Activated naive CD4-positive, alpha-beta T cell treated with anti-CD3 and anti-CD28 coated beads, Interleukin-2, amount 10 ng/mL, durations not matched to agents 7 days and 5 days (primary cell): ENCODE measurements at regions not wholly inside any gene's neighbourhood (a gene's known extent, or its start where the extent isn't known, plus 50 kb on each side); places are given as distances from the start of the nearest gene placed in this dataset.
"Not testable (repeated sequence)": the region's sequence is repeated elsewhere in the genome, so short reads cannot be mapped to it uniquely, and the experiment has no call there.

Experiments used
- CTCF ChIA-PET: fragments of 350-600 bp; sonication (Branson Sonifier 250); formaldehyde crosslinking; loops from one replicate; lab custom pipeline; 2021; ENCODE audit warnings: antibody characterized with exemption; lab: Charles Lee
- DNase-seq: peaks from one replicate; pipeline ENCODE4 v3.0.0-alpha.2; 2020
- H3K27ac Mint-ChIP-seq: one replicate; pipeline ENCODE4 v1.8.0; 2021; ENCODE audit warnings: mild to moderate bottlenecking, moderate library complexity, mixed read lengths
- H3K27me3 Mint-ChIP-seq: one replicate; pipeline ENCODE4 v1.8.0; 2021; ENCODE audit warnings: mild to moderate bottlenecking, mixed read lengths
- H3K36me3 Mint-ChIP-seq: one replicate; pipeline ENCODE4 v1.8.0; 2021; ENCODE audit warnings: mixed read lengths
- H3K4me1 Mint-ChIP-seq: one replicate; pipeline ENCODE4 v1.8.0; 2021; ENCODE audit warnings: mixed read lengths
- H3K4me3 Mint-ChIP-seq: one replicate; pipeline ENCODE4 v1.8.0; 2021; ENCODE audit warnings: mild to moderate bottlenecking, moderate library complexity, mixed read lengths
- H3K9me3 Mint-ChIP-seq: one replicate; pipeline ENCODE4 v1.8.0; 2021; ENCODE audit warnings: mixed read lengths

GRCh38 chr3:127084401-127084990, 101.6 kb downstream of the PLXNA1 start:
- DNase-seq: no peak
- Mint-ChIP-seq H3K4me1 (no peaks in the 10 kb centered on the region), H3K36me3 (no peaks in the 10 kb centered on the region), H3K9me3 (no peaks in the 10 kb centered on the region), H3K27ac (no peak overlapping the region), H3K4me3 (no peak overlapping the region), H3K27me3 (no peaks in the 10 kb centered on the region)
- CTCF ChIA-PET: no interaction called here

GRCh38 chr3:127085576-127085975, 102.7 kb downstream of the PLXNA1 start:
- H3K4me1 Mint-ChIP-seq: no peaks in the 10 kb centered on the region
- H3K9me3 Mint-ChIP-seq: no peaks in the 10 kb centered on the region
- DNase-seq: no peak
- H3K36me3 Mint-ChIP-seq: no peaks in the 10 kb centered on the region
- no peaks in the 10 kb centered on the region for H3K27me3 Mint-ChIP-seq
- CTCF ChIA-PET: no interaction called here
- no peak overlapping the region for H3K4me3 Mint-ChIP-seq
- no peak overlapping the region for H3K27ac Mint-ChIP-seq

GRCh38 chr3:127086591-127086990, 103.7 kb downstream of the PLXNA1 start:
- H3K4me3 Mint-ChIP-seq, H3K36me3 Mint-ChIP-seq, H3K9me3 Mint-ChIP-seq, CTCF ChIA-PET, H3K27me3 Mint-ChIP-seq, DNase-seq, H3K27ac Mint-ChIP-seq, H3K4me1 Mint-ChIP-seq: not testable (repeated sequence)

GRCh38 chr3:127087441-127087840, 104.5 kb downstream of the PLXNA1 start:
- Mint-ChIP-seq H3K27me3 (no peaks in the 10 kb centered on the region), H3K4me1 (no peaks in the 10 kb centered on the region), H3K36me3 (no peaks in the 10 kb centered on the region), H3K9me3 (no peaks in the 10 kb centered on the region), H3K4me3 (no peak overlapping the region), H3K27ac (no peak overlapping the region)
- CTCF ChIA-PET: no interaction called here
- no peak for DNase-seq

- Mint-ChIP-seq H3K4me1 (no peaks in the 10 kb centered on the region), H3K4me3 (no peak overlapping the region), H3K27me3 (no peaks in the 10 kb centered on the region), H3K27ac (no peak overlapping the region), H3K9me3 (no peaks in the 10 kb centered on the region), H3K36me3 (no peaks in the 10 kb centered on the region)
- DNase-seq: no peak
- CTCF ChIA-PET: no interaction called here
Observed at GRCh38 chr3:127088511-127089351, 104.2 kb upstream of the PRR23E start.

GRCh38 chr3:127089486-127090145, 103.3 kb upstream of the PRR23E start:
- H3K9me3 Mint-ChIP-seq: no peaks in the 10 kb centered on the region
- H3K27me3 Mint-ChIP-seq: no peaks in the 10 kb centered on the region
- no peaks in the 10 kb centered on the region for H3K4me1 Mint-ChIP-seq
- no peaks in the 10 kb centered on the region for H3K36me3 Mint-ChIP-seq
- no peak overlapping the region for H3K27ac Mint-ChIP-seq
- no peak for DNase-seq
- no peak overlapping the region for H3K4me3 Mint-ChIP-seq
- CTCF ChIA-PET: no interaction called here

- H3K9me3 Mint-ChIP-seq: no peaks in the 10 kb centered on the region
- H3K27ac Mint-ChIP-seq: no peak overlapping the region
- no peaks in the 10 kb centered on the region for H3K36me3 Mint-ChIP-seq
- no peaks in the 10 kb centered on the region for H3K4me1 Mint-ChIP-seq
- no peaks in the 10 kb centered on the region for H3K27me3 Mint-ChIP-seq
- no peak for DNase-seq
- H3K4me3 Mint-ChIP-seq: no peak overlapping the region
- CTCF ChIA-PET: no interaction called here
Observed at GRCh38 chr3:127090218-127091160, 102.4 kb upstream of the PRR23E start.

- Mint-ChIP-seq H3K9me3 (no peaks in the 10 kb centered on the region), H3K27me3 (no peaks in the 10 kb centered on the region), H3K36me3 (no peaks in the 10 kb centered on the region), H3K27ac (no peak overlapping the region), H3K4me3 (no peak overlapping the region), H3K4me1 (no peaks in the 10 kb centered on the region)
- DNase-seq: no peak
- CTCF ChIA-PET: no interaction called here
Observed at GRCh38 chr3:127091376-127091775, 101.6 kb upstream of the PRR23E start.

GRCh38 chr3:127092368-127092767, 100.6 kb upstream of the PRR23E start:
- no peak overlapping the region for H3K4me3 Mint-ChIP-seq
- CTCF ChIA-PET: no interaction called here
- no peaks in the 10 kb centered on the region for H3K36me3 Mint-ChIP-seq
- no peaks in the 10 kb centered on the region for H3K9me3 Mint-ChIP-seq
- DNase-seq: no peak
- H3K27me3 Mint-ChIP-seq: no peaks in the 10 kb centered on the region
- H3K4me1 Mint-ChIP-seq: no peaks in the 10 kb centered on the region
- H3K27ac Mint-ChIP-seq: no peak overlapping the region

- no peaks in the 10 kb centered on the region for H3K36me3 Mint-ChIP-seq
- no peaks in the 10 kb centered on the region for H3K4me1 Mint-ChIP-seq
- DNase-seq: no peak
- CTCF ChIA-PET: no interaction called here
- H3K4me3 Mint-ChIP-seq: no peak overlapping the region
- H3K9me3 Mint-ChIP-seq: no peaks in the 10 kb centered on the region
- no peaks in the 10 kb centered on the region for H3K27me3 Mint-ChIP-seq
- no peak overlapping the region for H3K27ac Mint-ChIP-seq
Observed at GRCh38 chr3:127092776-127093175, 100.2 kb upstream of the PRR23E start.

GRCh38 chr3:127093312-127093711, 99.6 kb upstream of the PRR23E start:
- no peaks in the 10 kb centered on the region for H3K9me3 Mint-ChIP-seq
- no peaks in the 10 kb centered on the region for H3K4me1 Mint-ChIP-seq
- no peak for DNase-seq
- no peak overlapping the region for H3K4me3 Mint-ChIP-seq
- no peaks in the 10 kb centered on the region for H3K36me3 Mint-ChIP-seq
- no peaks in the 10 kb centered on the region for H3K27me3 Mint-ChIP-seq
- no peak overlapping the region for H3K27ac Mint-ChIP-seq
- CTCF ChIA-PET: no interaction called here

GRCh38 chr3:127095774-127096173, 97.2 kb upstream of the PRR23E start:
- Mint-ChIP-seq H3K4me1 (no peaks in the 10 kb centered on the region), H3K9me3 (no peaks in the 10 kb centered on the region), H3K27me3 (peaks cover 2% of the 10 kb centered on the region), H3K4me3 (no peak overlapping the region), H3K36me3 (no peaks in the 10 kb centered on the region), H3K27ac (no peak overlapping the region)
- DNase-seq: no peak
- CTCF ChIA-PET: no interaction called here

- no peak overlapping the region for H3K27ac Mint-ChIP-seq
- peaks cover 3% of the 10 kb centered on the region for H3K27me3 Mint-ChIP-seq
- no peaks in the 10 kb centered on the region for H3K4me1 Mint-ChIP-seq
- DNase-seq: no peak
- no peaks in the 10 kb centered on the region for H3K9me3 Mint-ChIP-seq
- H3K4me3 Mint-ChIP-seq: no peak overlapping the region
- CTCF ChIA-PET: no interaction called here
- no peaks in the 10 kb centered on the region for H3K36me3 Mint-ChIP-seq
Observed at GRCh38 chr3:127096256-127097071, 96.5 kb upstream of the PRR23E start.
